Endothelial cell (in vitro differentiated cells): ENCODE measurements at regions not wholly inside any gene's neighbourhood (a gene's known extent, or its start where the extent isn't known, plus 50 kb on each side); places are given as distances from the start of the nearest gene placed in this dataset.

Source experiments
- DNase-seq: peaks from one replicate; pipeline ENCODE4 v3.0.0; 2021; ENCODE audit warnings: low spot score
- H3K27ac Mint-ChIP-seq: one replicate; pipeline ENCODE4 v1.8.0; 2021; ENCODE audit warnings: mixed read lengths, inconsistent platforms; ENCODE audit not compliant: unreplicated experiment
- H3K27me3 Mint-ChIP-seq: one replicate; pipeline ENCODE4 v1.8.0; 2021; ENCODE audit warnings: mild to moderate bottlenecking, moderate library complexity, mixed read lengths, inconsistent platforms; ENCODE audit not compliant: unreplicated experiment
- H3K36me3 Mint-ChIP-seq: one replicate; pipeline ENCODE4 v1.8.0; 2021; ENCODE audit warnings: mild to moderate bottlenecking, low read depth, mixed read lengths, inconsistent platforms; ENCODE audit not compliant: unreplicated experiment
- H3K4me1 Mint-ChIP-seq: one replicate; pipeline ENCODE4 v1.8.0; 2021; ENCODE audit warnings: mild to moderate bottlenecking, mixed read lengths, inconsistent platforms; ENCODE audit not compliant: unreplicated experiment
- H3K4me3 Mint-ChIP-seq: one replicate; pipeline ENCODE4 v1.8.0; 2021; ENCODE audit warnings: mild to moderate bottlenecking, mixed read lengths, inconsistent platforms; ENCODE audit not compliant: unreplicated experiment
- H3K9me3 Mint-ChIP-seq: one replicate; pipeline ENCODE4 v1.8.0; 2021; ENCODE audit warnings: mixed read lengths, inconsistent platforms; ENCODE audit not compliant: unreplicated experiment
- TF ChIP-seq, protein P1 (sequence below): fragments of 200-600 bp; sonication (generic); IDR thresholded peaks from one replicate; pipeline ENCODE4 v1.5.0; 2021; ENCODE audit warnings: antibody characterized with exemption; ENCODE audit not compliant: unreplicated experiment

DNA sequence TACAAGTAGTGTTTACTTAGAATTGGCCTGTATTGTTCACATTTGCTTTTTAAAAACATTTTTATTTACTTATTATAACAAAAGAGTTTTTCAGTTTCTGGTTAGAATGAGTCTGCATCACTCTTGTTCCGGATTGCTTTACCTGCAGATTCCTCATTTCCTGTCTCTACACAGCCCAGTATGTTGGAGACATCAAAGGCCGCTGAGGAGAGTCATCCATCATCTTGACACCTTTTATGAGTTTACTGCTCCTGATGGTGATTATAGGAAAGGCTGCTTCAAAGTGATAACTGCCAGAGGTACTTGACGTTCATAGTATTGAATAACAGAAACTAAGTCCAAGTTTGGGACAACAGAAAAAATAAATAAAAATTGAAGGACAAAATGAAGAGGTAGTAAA lies 490.5 kb upstream of the CA10 start:
- DNase-seq: no peak
- H3K27ac Mint-ChIP-seq: no peak overlapping the region
- H3K9me3 Mint-ChIP-seq: no peaks in the 10 kb centered on the region
- H3K27me3 Mint-ChIP-seq: peaks cover under 1% of the 10 kb centered on the region
- H3K36me3 Mint-ChIP-seq: no peaks in the 10 kb centered on the region
- no peaks in the 10 kb centered on the region for H3K4me1 Mint-ChIP-seq
- H3K4me3 Mint-ChIP-seq: no peak overlapping the region
- TF ChIP-seq, protein P1, sequence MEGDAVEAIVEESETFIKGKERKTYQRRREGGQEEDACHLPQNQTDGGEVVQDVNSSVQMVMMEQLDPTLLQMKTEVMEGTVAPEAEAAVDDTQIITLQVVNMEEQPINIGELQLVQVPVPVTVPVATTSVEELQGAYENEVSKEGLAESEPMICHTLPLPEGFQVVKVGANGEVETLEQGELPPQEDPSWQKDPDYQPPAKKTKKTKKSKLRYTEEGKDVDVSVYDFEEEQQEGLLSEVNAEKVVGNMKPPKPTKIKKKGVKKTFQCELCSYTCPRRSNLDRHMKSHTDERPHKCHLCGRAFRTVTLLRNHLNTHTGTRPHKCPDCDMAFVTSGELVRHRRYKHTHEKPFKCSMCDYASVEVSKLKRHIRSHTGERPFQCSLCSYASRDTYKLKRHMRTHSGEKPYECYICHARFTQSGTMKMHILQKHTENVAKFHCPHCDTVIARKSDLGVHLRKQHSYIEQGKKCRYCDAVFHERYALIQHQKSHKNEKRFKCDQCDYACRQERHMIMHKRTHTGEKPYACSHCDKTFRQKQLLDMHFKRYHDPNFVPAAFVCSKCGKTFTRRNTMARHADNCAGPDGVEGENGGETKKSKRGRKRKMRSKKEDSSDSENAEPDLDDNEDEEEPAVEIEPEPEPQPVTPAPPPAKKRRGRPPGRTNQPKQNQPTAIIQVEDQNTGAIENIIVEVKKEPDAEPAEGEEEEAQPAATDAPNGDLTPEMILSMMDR: no peak

DNA sequence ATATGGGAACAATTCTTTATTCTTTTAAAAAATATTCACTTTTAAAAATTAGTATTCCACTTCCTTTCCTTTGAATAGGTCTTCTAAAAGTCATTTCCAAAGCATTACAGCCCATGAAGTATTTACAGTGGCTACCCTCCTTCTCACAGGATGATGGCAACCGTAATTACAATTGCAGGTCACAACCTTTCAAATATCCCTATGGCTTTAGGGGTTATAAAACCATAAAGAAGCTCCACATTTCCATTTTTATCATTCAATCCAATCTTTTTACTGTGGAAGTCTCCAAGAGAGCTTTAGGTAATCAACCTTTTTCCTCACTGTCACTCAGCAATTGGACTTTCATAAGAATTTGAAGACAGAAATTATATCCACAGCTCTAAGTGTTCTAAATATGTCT lies 488.9 kb upstream of the CA10 start:
- Mint-ChIP-seq H3K36me3 (no peaks in the 10 kb centered on the region), H3K4me3 (no peak overlapping the region), H3K9me3 (no peaks in the 10 kb centered on the region), H3K27me3 (peaks cover 2% of the 10 kb centered on the region), H3K27ac (no peak overlapping the region), H3K4me1 (no peaks in the 10 kb centered on the region)
- DNase-seq: no peak
- TF ChIP-seq, protein P1: no peak

DNA sequence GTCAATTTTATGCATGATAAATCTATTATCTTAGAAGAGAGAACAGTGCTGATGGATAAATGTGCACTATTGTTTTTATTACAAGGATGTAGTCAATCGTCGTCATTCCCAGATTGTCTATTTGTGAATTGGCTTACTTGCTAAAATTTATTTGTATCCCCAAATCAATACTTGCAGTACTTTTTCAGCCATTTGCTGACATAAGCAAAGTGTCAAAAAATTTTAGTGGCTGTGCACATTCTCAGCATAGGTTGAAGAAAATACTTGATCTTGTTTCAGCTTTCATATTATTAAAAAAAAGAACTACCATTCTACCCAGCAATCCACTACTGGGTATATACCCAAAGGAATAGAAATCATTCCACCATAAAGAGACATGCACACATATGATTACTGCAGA lies 477.9 kb upstream of the CA10 start:
- Mint-ChIP-seq H3K9me3 (peaks cover 5% of the 10 kb centered on the region), H3K4me1 (no peaks in the 10 kb centered on the region), H3K27me3 (peaks cover 3% of the 10 kb centered on the region), H3K4me3 (no peak overlapping the region), H3K36me3 (no peaks in the 10 kb centered on the region), H3K27ac (no peak overlapping the region)
- TF ChIP-seq, protein P1: no peak
- no peak for DNase-seq

DNA sequence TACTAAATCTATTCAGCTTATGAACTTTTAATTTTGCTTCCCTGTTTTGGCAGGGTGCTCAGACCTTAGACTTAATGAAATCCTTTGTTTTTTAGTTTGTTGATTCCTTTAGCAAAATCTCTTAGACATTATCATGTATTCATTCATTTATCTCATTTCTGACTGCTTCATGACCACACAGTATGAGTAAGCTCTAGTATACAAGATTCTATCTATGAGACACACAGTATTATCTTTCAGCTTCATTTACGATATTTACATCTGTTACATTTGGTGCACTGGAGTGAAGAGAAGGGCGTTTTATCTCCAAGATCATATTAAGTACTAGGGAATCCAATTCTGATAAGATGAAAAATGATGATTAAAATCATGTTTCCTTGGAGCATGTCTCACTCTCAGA lies 448.1 kb upstream of the CA10 start:
- Mint-ChIP-seq H3K9me3 (no peaks in the 10 kb centered on the region), H3K4me1 (no peaks in the 10 kb centered on the region), H3K27ac (no peak overlapping the region), H3K27me3 (peaks cover 1% of the 10 kb centered on the region), H3K4me3 (no peak overlapping the region), H3K36me3 (no peaks in the 10 kb centered on the region)
- no peak for DNase-seq
- TF ChIP-seq, protein P1: no peak

DNA sequence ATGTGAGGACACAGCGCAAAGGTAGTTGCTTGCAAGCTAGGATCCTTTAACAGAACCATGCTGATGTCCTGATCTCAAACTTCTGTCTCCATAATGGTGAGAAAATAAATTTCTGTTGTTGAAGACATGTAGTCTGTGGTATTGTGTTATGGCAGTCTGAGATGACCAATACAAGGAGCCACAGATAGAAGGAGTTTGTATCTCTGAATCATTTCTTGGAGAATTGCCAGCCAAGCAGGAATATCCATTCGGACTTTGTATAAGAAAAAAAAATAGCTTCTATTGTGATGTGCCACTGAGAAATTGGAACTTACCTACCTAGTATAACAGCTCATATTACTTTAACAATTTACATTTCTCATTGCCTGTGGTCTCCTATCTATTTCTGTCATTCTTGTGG lies 447.6 kb upstream of the CA10 start:
- H3K27ac Mint-ChIP-seq: no peak overlapping the region
- no peaks in the 10 kb centered on the region for H3K9me3 Mint-ChIP-seq
- H3K27me3 Mint-ChIP-seq: peaks cover 1% of the 10 kb centered on the region
- no peak for DNase-seq
- no peaks in the 10 kb centered on the region for H3K4me1 Mint-ChIP-seq
- no peak overlapping the region for H3K4me3 Mint-ChIP-seq
- TF ChIP-seq, protein P1: no peak
- H3K36me3 Mint-ChIP-seq: no peaks in the 10 kb centered on the region
